Chondrocyte (in vitro differentiated cells): ENCODE measurements at regions not wholly inside any gene's neighbourhood (a gene's known extent, or its start where the extent isn't known, plus 50 kb on each side); places are given as distances from the start of the nearest gene placed in this dataset.

Experiments
- DNase-seq: peaks from one replicate; pipeline ENCODE4 v3.0.0; 2021; ENCODE audit warnings: mixed read lengths, low spot score
- H3K27ac Mint-ChIP-seq: one replicate; pipeline ENCODE4 v1.8.0; 2021; ENCODE audit warnings: mild to moderate bottlenecking, moderate library complexity, mixed read lengths; ENCODE audit not compliant: unreplicated experiment
- H3K27me3 Mint-ChIP-seq: 2 replicates; pipeline ENCODE4 v1.8.0; 2021; ENCODE audit warnings: low read depth, mixed read lengths
- H3K36me3 Mint-ChIP-seq: 2 replicates; pipeline ENCODE4 v1.8.0; 2021; ENCODE audit warnings: low read depth, mixed read lengths
- H3K4me1 Mint-ChIP-seq: 2 replicates; pipeline ENCODE4 v1.8.0; 2021; ENCODE audit warnings: low read depth, mild to moderate bottlenecking, mixed read lengths
- H3K4me3 Mint-ChIP-seq: one replicate; pipeline ENCODE4 v1.8.0; 2021; ENCODE audit warnings: mild to moderate bottlenecking, moderate library complexity, mixed read lengths; ENCODE audit not compliant: unreplicated experiment
- H3K9me3 Mint-ChIP-seq: 2 replicates; pipeline ENCODE4 v1.8.0; 2021; ENCODE audit warnings: low read depth, mixed read lengths
- CTCF ChIP-seq: fragments of 200-600 bp; sonication (generic); IDR thresholded peaks from 2 replicates; pipeline ENCODE4 v1.5.0; 2021; ENCODE audit warnings: antibody characterized with exemption, mild to moderate bottlenecking, moderate library complexity

- no peak for TF ChIP-seq CTCF
- peaks cover 14% of the 10 kb centered on the region for H3K9me3 Mint-ChIP-seq
- H3K36me3 Mint-ChIP-seq: peaks cover 7% of the 10 kb centered on the region
- H3K27ac Mint-ChIP-seq: no peak overlapping the region
- no peak for DNase-seq
- H3K27me3 Mint-ChIP-seq: no peaks in the 10 kb centered on the region
- H3K4me1 Mint-ChIP-seq: peaks cover 3% of the 10 kb centered on the region
- H3K4me3 Mint-ChIP-seq: no peak overlapping the region
These were observed 299.3 kb upstream of the RARB start for GRCh38 chr3:25128735-25129134.

- H3K4me3 Mint-ChIP-seq: no peak overlapping the region
- TF ChIP-seq CTCF: no peak
- no peaks in the 10 kb centered on the region for H3K27me3 Mint-ChIP-seq
- peaks cover 3% of the 10 kb centered on the region for H3K4me1 Mint-ChIP-seq
- peaks cover 7% of the 10 kb centered on the region for H3K36me3 Mint-ChIP-seq
- H3K27ac Mint-ChIP-seq: no peak overlapping the region
- peaks cover 14% of the 10 kb centered on the region for H3K9me3 Mint-ChIP-seq
- no peak for DNase-seq
These were observed 297.1 kb upstream of the RARB start for GRCh38 chr3:25130724-25131520.

- no peak for DNase-seq
- Mint-ChIP-seq H3K4me1 (peaks cover 3% of the 10 kb centered on the region), H3K36me3 (peaks cover 5% of the 10 kb centered on the region), H3K27ac (no peak overlapping the region), H3K27me3 (no peaks in the 10 kb centered on the region), H3K9me3 (peaks cover 8% of the 10 kb centered on the region), H3K4me3 (no peak overlapping the region)
- TF ChIP-seq CTCF: no peak
These were observed 294.5 kb upstream of the RARB start for GRCh38 chr3:25133588-25133987.

GRCh38 chr3:25137606-25138005 is 290.5 kb upstream of the RARB start:
- H3K4me1 Mint-ChIP-seq: peaks cover 3% of the 10 kb centered on the region
- H3K27me3 Mint-ChIP-seq: no peaks in the 10 kb centered on the region
- no peak overlapping the region for H3K27ac Mint-ChIP-seq
- no peak for DNase-seq
- no peaks in the 10 kb centered on the region for H3K36me3 Mint-ChIP-seq
- H3K4me3 Mint-ChIP-seq: no peak overlapping the region
- peaks cover 12% of the 10 kb centered on the region for H3K9me3 Mint-ChIP-seq
- TF ChIP-seq CTCF: no peak

DNA sequence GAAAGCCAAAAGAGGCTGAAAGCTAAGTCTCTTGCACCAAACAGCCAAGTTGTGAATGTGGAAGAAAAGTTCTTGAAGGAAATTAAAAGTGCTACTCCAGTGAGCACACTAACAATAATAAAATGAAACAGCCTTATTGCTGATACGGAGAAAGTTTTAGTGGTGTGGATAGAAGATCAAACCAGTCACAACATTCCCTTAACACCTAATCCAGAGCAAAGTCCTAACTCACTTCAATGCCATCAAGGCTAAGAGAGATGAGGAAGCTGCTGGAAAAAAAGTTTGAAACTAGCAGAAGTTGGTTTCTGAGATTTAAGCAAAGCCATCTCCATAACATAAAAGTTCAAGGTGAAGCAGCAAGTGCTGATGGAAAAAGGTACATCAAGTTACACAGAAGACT is 288.8 kb upstream of the RARB start:
- H3K4me3 Mint-ChIP-seq: no peak overlapping the region
- no peak for DNase-seq
- peaks cover 12% of the 10 kb centered on the region for H3K9me3 Mint-ChIP-seq
- no peaks in the 10 kb centered on the region for H3K4me1 Mint-ChIP-seq
- no peak overlapping the region for H3K27ac Mint-ChIP-seq
- no peaks in the 10 kb centered on the region for H3K36me3 Mint-ChIP-seq
- TF ChIP-seq CTCF: no peak
- no peaks in the 10 kb centered on the region for H3K27me3 Mint-ChIP-seq
